NCI-H345 treated with DMSO at 0.1 percent for 48 hours (cell line): ENCODE measurements at regions not wholly inside any gene's neighbourhood (a gene's known extent, or its start where the extent isn't known, plus 50 kb on each side); places are given as distances from the start of the nearest gene placed in this dataset.
A peak's percentile ranks its signal among the peaks of the same experiment; 100 is the strongest.

Experiments
- DNase-seq: peaks from one replicate; lab custom pipeline; 2025; ENCODE audit not compliant: unreplicated experiment; lab: John Stamatoyannopoulos, UW

DNA sequence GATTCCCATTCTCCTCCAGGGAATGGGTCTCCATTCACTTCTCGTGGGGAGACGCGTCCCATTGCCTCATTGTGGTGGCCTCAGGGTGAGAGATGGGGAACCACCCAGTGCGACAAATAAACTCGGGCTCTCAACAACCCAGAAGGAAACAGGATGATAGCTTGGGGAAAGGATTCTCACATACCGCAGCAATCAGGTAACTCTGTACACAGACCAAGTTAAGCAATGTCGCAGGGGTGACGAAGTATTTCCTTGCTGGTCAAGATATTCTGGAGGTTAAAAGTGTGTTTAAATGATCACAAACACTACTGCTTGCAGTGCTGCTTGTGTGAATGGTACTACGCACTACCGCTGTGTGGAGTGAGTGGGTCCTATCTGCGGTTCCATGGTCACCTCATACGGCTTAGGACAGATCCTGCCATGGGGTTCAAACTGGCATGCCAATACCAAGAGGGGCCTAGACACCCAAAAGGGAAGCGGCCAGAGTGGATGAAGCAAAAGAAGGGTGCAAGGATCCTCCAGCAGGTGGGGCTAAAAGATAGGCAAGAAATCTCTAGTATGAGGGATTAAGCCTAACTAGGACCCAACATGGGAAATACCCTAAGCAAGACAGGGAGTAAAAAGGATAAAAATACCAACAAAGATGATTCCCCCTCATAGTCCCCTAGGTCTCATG is 143.8 kb upstream of the TMEM106B start:
- peak; percentile 19 for DNase-seq

- DNase-seq: no peak
These were observed 141.3 kb upstream of the TMEM106B start for GRCh38 chr7:12069757-12070156.

DNA sequence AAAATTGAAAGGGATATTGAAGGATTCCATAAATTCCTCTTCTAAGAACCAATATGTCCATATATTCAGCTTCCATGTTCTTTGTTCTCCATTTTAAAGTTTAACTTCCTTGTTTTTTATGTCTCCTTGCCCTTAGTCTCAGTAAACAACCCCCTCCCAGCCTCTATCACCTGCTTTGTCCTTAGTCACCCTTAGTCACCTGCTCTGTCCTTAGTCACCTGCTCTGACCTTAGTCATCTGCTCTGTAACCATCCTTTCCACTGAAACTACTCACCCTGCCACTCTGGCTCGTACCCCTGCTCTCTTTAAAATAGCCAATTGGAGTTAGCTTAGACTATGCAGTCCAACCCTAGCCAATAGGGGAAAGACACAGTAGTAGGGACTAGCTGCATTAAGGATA is 136.2 kb upstream of the TMEM106B start:
- DNase-seq: no peak

- no peak for DNase-seq
These were observed 131.1 kb upstream of the TMEM106B start for GRCh38 chr7:12080006-12080405.

DNA sequence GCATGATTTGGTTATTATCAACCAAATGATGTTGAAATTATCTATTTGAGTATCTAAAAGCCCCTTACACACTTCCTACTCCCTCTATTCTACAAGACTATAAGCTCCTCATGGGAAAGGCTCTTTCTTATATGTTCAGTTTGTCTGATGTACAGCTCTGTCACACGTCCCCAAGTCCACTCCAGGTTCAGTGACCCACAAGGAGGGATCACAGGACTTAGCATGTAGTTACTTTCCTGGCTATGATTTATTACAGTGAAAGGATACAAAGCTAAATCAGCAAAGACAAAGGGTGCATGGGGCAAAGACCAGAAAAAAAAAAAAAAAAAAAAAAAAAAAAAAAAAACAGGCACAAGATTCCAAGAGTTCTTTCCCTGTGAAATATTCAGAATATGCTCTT is 125.6 kb upstream of the TMEM106B start:
- DNase-seq: no peak

- DNase-seq: no peak
These were observed 120.9 kb upstream of the TMEM106B start for GRCh38 chr7:12089951-12090756.

- DNase-seq: no peak
These were observed 120.3 kb upstream of the TMEM106B start for GRCh38 chr7:12090757-12091221.

- DNase-seq: no peak
These were observed 119.9 kb upstream of the TMEM106B start for GRCh38 chr7:12091231-12091630.

DNA sequence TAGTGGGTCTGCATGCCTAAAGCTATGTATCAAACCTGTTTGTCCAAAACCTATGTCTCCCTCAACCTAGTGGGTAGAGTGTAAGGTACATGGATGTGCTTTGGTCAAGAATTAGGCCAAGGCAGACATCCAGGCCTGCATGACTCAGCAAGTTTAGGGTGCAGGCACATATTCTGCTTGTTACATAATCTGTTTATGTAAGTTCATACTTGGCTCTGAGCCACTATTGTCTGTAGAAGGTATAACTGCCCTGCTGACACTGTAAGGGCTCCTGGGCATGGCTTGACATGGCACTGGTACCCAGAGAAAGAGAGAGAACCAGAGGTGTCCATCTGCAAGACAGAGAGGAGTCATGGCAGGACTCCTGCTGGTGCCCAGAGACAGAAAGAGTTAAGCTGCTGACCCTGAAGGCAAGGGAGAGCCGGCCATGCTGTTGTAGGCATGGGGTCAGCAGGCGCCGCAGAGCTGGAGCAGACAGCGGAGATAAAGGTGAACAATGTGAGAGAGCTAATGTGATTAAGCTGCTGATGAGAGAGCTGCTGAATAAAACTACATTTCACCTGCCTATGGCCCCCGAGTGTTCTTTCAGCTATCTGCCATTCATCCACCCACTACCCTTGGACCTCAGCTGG is 118.5 kb upstream of the TMEM106B start:
- DNase-seq: no peak

GRCh38 chr7:12093365-12093764 is 117.7 kb upstream of the TMEM106B start:
- DNase-seq: no peak

DNA sequence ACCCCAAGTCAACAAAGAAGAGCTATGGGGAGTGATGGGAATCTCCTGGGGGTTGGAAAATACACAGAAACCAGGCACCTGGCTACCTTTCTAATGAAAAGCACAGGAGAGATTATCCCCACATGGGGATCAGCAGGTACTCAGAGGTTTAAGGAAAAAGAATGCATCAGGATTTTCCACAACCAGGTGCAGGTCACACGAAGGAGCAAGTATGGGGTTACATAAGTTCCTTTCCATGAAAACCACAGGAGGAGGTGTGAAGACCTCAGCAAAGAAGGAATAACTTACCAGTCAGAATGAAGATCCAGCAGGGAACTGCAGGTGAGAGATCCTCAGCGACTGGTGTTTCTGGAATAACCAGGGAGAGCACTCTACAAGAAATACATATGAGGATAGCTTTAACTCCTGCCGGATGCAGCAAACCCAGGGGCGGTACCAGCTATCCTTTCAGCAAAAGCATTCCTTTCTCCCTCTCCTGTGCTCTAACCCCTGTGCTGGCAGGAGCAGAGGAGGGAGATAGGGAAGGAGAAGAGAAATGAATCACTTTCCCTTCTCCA is 116.7 kb upstream of the TMEM106B start:
- no peak for DNase-seq

GRCh38 chr7:12102126-12102525 is 109.0 kb upstream of the TMEM106B start:
- no peak for DNase-seq

DNA sequence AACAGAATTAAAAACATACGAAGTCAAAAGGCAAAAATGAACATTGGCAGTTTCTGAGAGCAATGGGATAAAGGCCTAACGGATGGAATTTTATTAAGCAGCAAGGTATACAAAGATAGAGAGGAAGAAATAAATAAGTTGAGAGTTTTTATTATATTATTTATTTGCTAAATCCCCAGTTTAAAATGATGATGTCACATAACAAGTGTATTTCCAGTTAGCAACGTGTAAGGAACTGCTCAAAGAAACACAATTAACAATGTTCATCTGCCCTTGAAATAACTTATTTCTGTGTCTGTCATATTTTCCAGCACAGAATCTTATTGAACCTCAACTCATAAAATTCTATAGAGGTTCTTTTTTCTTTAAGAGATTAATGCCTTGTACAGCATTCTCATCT is 108.6 kb upstream of the TMEM106B start:
- DNase-seq: no peak

- DNase-seq: no peak
These were observed 107.1 kb upstream of the TMEM106B start for GRCh38 chr7:12103948-12104347.

- DNase-seq: no peak
These were observed 103.7 kb upstream of the TMEM106B start for GRCh38 chr7:12107381-12107780.

DNA sequence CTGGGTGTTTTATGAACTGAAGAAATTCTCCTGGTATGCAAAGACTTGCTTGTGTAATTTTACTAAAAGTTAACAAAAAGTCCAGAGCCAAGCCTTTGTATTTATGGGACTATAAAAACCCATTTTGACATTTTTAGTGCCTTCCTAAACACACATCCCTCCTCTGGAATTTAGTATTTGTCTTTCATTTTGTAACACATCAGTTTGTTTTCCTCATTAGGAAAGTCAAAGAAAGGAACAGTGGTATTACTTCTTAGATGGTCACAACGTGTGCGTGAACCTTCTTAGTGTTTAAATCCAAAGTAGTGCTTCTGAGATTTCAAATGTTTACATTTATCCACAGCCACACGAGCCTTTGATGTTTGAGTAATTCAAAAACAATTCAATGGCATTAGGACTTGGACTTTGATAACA is 103.2 kb upstream of the TMEM106B start:
- no peak for DNase-seq

DNA sequence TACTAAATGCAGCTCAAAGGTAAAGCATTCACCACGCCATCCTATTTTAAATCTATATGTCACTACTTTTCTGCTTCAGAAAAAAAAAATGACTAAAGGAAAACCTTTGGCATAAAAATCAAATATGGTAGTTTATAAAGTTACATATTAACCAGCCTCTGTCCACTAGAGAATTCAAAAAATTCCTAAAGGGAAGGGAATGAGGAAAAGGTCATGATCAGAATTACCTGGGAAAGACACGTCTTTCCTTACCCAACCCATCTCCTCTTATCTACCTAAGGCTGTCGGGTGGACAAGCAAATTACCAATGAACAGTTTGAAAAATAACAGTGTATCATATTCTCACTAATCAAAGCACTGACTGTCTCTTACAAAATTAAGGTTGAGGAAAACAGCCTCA is 100.7 kb upstream of the TMEM106B start:
- no peak for DNase-seq

GRCh38 chr7:12111422-12112405 is 99.4 kb upstream of the TMEM106B start:
- no peak for DNase-seq

DNA sequence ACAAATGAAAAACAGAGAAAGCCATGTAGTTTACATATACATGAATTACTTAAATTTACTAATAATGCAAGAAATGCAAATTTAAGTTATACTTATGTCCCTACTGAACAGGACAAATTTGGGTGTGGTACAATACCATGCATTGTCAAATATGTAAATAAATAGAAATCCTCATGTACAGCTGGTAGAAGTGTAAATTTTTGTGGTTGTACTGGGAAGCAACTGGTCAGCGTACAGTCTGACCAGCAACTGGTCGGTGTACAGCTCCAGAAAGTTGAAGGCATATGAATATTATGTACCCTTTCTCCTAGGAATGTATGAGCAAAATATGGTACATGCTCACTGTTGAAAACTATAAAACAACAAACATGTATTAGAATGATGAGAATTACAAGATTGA is 93.9 kb upstream of the TMEM106B start:
- no peak for DNase-seq

GRCh38 chr7:12119620-12120303 is 91.3 kb upstream of the TMEM106B start:
- no peak for DNase-seq
